LNCAP (cell line): ENCODE measurements at regions not wholly inside any gene's neighbourhood (a gene's known extent, or its start where the extent isn't known, plus 50 kb on each side); places are given as distances from the start of the nearest gene placed in this dataset.

ENCODE experiments used
- TF ChIP-seq, protein P1 (sequence below): fragments of 450-650 bp; IDR thresholded peaks from 2 replicates; pipeline ENCODE4 v1.5.1; 2017; ENCODE audit warnings: mild to moderate bottlenecking

DNA sequence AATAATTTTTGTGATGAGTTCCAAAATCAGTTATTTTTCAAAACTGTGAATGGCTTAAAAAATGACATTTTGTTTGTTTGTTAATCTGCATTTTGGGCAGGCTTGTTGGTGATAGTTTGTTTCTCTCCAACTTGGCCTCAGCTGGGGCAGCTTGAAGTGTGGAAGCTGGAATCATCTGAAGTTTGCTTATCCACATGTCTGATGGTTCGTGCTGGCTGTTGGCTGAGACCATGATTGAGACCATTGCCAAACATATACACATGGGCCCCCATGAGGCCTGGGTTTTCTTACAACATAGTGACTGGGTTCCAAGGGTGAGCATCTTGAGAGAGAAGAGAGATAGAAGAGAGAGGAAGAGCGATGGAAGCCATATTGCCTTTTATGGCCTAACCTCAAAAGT lies 201.2 kb downstream of the NDFIP2 start:
- TF ChIP-seq, protein P1, sequence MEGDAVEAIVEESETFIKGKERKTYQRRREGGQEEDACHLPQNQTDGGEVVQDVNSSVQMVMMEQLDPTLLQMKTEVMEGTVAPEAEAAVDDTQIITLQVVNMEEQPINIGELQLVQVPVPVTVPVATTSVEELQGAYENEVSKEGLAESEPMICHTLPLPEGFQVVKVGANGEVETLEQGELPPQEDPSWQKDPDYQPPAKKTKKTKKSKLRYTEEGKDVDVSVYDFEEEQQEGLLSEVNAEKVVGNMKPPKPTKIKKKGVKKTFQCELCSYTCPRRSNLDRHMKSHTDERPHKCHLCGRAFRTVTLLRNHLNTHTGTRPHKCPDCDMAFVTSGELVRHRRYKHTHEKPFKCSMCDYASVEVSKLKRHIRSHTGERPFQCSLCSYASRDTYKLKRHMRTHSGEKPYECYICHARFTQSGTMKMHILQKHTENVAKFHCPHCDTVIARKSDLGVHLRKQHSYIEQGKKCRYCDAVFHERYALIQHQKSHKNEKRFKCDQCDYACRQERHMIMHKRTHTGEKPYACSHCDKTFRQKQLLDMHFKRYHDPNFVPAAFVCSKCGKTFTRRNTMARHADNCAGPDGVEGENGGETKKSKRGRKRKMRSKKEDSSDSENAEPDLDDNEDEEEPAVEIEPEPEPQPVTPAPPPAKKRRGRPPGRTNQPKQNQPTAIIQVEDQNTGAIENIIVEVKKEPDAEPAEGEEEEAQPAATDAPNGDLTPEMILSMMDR: no peak

- TF ChIP-seq, protein P1: no peak
Observed at GRCh38 chr13:79681069-79681468, 200.1 kb downstream of the NDFIP2 start.

DNA sequence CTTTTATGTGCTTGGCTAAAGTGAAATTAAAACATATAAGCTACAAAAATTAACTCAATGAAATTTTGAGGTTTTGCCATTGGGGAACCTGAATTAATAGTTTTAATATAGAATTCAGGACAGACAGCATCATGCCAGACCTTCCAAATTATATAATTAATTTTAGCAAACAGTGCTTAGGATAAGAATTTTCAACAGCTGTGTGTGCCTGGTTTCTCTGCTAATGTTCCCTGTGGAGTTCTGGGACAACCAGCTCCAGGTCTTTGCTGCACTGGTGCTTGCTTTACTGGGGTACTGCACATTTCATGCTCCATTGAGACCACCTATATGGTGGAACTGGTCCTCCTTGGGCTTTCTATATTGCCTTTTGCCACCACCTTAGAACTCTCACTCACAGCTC lies 199.5 kb downstream of the NDFIP2 start:
- TF ChIP-seq, protein P1: no peak

DNA sequence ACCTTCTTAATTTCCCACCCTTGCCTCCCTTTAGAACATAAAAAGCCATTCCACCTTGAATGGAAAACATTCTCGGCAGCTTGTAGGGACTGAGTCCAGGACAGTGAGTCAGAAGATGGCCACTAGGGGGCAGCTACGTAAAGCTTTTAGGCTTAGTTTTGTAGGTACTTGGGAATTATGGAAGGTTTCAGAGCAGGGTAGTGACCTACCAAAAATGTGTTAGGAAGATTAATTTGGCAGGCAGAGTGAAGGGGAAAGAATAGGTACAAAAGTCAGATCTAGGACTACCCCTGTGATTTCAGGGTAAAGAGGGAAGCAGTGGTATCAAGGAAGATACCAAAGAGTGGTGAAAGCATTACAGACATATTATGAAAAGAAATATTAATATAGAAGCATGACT lies 198.4 kb downstream of the NDFIP2 start:
- TF ChIP-seq, protein P1: peak; percentile 73

GRCh38 chr13:79678100-79678499 lies 197.1 kb downstream of the NDFIP2 start:
- TF ChIP-seq, protein P1: no peak

DNA sequence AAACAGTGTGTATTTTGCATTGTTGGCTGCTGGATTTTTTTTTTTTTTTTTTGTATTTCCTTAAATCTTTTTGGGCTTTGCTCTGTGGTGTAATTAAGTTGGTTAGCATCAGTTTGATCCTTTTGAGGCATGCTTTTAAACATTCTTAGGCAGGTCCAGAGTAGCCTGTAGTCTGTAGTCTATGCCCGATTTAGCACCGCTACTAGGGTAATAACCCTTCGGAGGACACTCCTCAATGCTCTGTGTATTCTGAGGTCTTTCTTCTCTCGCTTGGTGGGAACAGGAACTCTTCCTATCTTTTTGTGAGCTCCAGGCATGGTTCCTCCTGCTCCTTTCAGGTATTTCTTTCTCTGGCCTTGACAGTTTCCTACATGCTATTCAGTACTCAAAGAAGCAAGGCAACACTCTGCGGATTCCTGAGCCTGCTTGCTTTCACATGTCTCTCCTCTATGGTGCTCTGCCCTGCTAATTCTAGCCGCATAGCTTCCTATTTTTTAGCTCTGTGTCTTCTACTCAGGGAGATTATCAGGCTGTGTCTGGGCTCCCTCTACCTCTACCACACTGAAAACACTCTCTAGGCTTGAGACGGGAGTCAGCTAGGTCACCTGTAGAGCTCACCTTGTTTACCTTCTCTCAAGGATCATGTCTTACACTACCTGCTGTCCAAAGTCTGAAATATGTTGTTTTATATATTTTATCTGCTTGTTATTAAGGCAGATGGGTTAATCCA lies 195.1 kb downstream of the NDFIP2 start:
- TF ChIP-seq, protein P1: no peak

DNA sequence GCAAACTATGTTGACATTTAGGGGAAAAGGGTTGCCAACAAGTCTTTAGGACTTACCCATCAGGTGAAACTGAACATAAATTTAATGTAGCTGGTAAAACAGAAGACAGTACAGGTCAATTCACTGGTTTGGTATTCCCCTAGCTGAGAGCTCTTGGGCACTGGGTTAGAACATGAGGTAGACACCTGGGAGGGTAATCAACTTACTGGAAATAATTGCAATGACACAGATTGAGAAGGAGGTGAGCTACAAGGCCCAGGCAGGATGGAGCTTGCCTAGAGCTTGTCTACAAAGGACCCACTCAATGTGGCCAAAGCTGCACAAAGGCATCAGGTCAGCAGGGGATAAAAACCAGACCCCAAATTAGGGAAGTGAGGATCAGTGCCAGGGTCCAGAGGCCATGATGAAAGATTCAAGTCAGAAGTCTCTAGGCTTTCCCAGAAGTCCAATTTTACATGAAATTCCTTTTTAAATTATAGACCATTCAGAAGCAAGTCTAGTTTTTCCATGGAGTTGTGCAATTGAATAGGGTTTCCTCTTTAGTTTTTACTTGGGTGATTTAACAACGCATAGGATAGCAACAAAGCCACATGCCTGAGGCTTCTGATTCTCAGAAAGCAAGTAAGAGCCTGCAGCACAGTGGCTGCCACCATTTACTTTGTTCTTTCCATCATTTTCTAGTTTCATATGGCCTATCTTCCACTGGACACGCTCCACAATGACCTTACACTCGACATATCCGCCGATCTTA lies 194.0 kb downstream of the NDFIP2 start:
- TF ChIP-seq, protein P1: no peak
